ENCODE measurements at regions not wholly inside any gene's neighbourhood (a gene's known extent, or its start where the extent isn't known, plus 50 kb on each side); places are given as distances from the start of the nearest gene placed in this dataset.

DNA sequence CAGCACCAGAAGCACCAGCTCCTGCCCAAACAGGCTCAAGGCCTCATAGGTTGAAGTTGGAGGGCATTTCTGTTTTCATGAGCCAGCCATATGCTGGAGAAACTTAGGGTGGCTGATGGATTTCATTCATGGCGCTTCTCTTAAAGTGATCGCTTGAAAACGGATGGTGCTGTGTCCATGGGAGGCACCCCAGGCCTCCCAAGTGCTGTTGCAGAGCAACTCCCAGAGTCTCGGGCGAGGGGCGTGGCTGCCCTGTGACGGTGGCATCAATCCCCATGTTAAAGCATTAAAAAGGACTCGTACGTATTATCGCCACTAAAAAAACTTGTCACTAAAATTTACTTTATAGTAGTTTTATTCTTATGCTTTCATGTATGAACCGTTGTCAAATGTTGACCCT, 128.3 kb downstream of the MRPL36 start:
- Mint-ChIP-seq H3K4me1 (peaks cover 5% of the 10 kb centered on the region), H3K27ac (no peak overlapping the region), H3K4me3 (no peak overlapping the region), H3K9me3 (peaks cover 0 to 4% (median 0%) of the 10 kb centered on the region in 7 donors), H3K27me3 (ENCODE audit: low read depth in 3 of 3) (peaks cover 50 to 73% (median 53%) of the 10 kb centered on the region in 3 donors), H3K36me3 (no peaks in the 10 kb centered on the region)
- TF ChIP-seq, protein P1, sequence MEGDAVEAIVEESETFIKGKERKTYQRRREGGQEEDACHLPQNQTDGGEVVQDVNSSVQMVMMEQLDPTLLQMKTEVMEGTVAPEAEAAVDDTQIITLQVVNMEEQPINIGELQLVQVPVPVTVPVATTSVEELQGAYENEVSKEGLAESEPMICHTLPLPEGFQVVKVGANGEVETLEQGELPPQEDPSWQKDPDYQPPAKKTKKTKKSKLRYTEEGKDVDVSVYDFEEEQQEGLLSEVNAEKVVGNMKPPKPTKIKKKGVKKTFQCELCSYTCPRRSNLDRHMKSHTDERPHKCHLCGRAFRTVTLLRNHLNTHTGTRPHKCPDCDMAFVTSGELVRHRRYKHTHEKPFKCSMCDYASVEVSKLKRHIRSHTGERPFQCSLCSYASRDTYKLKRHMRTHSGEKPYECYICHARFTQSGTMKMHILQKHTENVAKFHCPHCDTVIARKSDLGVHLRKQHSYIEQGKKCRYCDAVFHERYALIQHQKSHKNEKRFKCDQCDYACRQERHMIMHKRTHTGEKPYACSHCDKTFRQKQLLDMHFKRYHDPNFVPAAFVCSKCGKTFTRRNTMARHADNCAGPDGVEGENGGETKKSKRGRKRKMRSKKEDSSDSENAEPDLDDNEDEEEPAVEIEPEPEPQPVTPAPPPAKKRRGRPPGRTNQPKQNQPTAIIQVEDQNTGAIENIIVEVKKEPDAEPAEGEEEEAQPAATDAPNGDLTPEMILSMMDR (IDR thresholded peaks at IDR 0.05) = no peak
- Histone ChIP-seq H3K79me2 (ENCODE audit: insufficient read depth, low read length) (no peaks in the 10 kb centered on the region), H3K9me3 (replicated peaks in 1 of 2; ENCODE audit: control insufficient read depth in 1 of 2, insufficient read depth in 1 of 2, low read length in 2 of 2) (no peaks in the 10 kb centered on the region), H3K27ac (ENCODE audit: low read depth in 1 of 2, low read length in 2 of 2) (no peak overlapping the region), H3K9ac (ENCODE audit: insufficient read depth, low read length, poor library complexity, severe bottlenecking) (no peak overlapping the region), H3K36me3 (replicated peaks in 1 of 2; ENCODE audit: control insufficient read depth in 1 of 2, insufficient read depth in 2 of 2, low read length in 2 of 2) (no peaks in the 10 kb centered on the region), H3K4me3 (replicated peaks in 1 of 3; ENCODE audit: low read depth in 2 of 3, low read length in 3 of 3) (no peak overlapping the region), H3K4me1 (ENCODE audit: control insufficient read depth in 1 of 2, insufficient read depth in 2 of 2, low read length in 2 of 2) (no peaks in the 10 kb centered on the region), H2AFZ (ENCODE audit: insufficient read depth, low read depth, low read length, poor library complexity, severe bottlenecking) (no peak overlapping the region), H3K27me3 (ENCODE audit: control insufficient read depth in 2 of 2, insufficient read depth in 2 of 2, low read length in 2 of 2) (peaks cover 9 to 49% of the 10 kb centered on the region in 2 donors), H3K4me2 (replicated peaks; ENCODE audit: extremely low read depth, low read length, poor library complexity, severe bottlenecking) (no peak overlapping the region), H4K20me1 (ENCODE audit: insufficient read depth, low read length) (no peaks in the 10 kb centered on the region)
- no peak for DNase-seq
- WGBS (ENCODE audit: insufficient coverage) = 96% methylated on average over 3 of the region's 11 CpGs
- intact Hi-C loops (cut with micrococcal nuclease) = no loop called here

DNA sequence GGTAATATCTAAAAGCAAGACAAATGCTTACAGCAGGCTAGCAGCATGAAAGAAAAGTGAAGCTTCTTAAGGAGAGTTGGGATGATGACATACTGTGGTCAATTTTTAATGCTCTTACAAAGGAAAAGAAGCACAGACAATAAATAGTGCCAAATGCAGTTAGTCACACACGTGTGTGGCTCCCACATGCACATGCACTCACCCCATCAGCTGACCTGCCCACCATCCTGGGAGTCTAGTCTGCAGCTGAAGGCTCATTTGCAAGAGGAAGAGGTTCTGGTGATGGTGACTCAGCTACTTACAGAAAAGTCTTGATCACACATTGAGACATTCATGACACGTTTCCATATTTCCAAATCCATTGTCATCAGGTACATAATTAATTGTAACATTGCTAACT, 129.3 kb downstream of the MRPL36 start:
- Histone ChIP-seq H3K36me3 (replicated peaks in 1 of 2; ENCODE audit: control insufficient read depth in 1 of 2, insufficient read depth in 2 of 2, low read length in 2 of 2) (no peaks in the 10 kb centered on the region), H3K4me1 (ENCODE audit: control insufficient read depth in 1 of 2, insufficient read depth in 2 of 2, low read length in 2 of 2) (no peaks in the 10 kb centered on the region), H3K4me2 (replicated peaks; ENCODE audit: extremely low read depth, low read length, poor library complexity, severe bottlenecking) (no peak overlapping the region), H3K9ac (ENCODE audit: insufficient read depth, low read length, poor library complexity, severe bottlenecking) (no peak overlapping the region), H4K20me1 (ENCODE audit: insufficient read depth, low read length) (no peaks in the 10 kb centered on the region), H3K9me3 (replicated peaks in 1 of 2; ENCODE audit: control insufficient read depth in 1 of 2, insufficient read depth in 1 of 2, low read length in 2 of 2) (no peaks in the 10 kb centered on the region), H3K4me3 (replicated peaks in 1 of 3; ENCODE audit: low read depth in 2 of 3, low read length in 3 of 3) (no peak overlapping the region), H2AFZ (ENCODE audit: insufficient read depth, low read depth, low read length, poor library complexity, severe bottlenecking) (no peak overlapping the region), H3K27me3 (ENCODE audit: control insufficient read depth in 2 of 2, insufficient read depth in 2 of 2, low read length in 2 of 2) (peaks cover 11 to 54% of the 10 kb centered on the region in 2 donors), H3K79me2 (ENCODE audit: insufficient read depth, low read length) (no peaks in the 10 kb centered on the region), H3K27ac (ENCODE audit: low read depth in 1 of 2, low read length in 2 of 2) (no peak overlapping the region)
- DNase-seq = peak in 2 of 3 donors; percentile 1 to 23
- no peak overlapping the region for H3K27ac Mint-ChIP-seq
- H3K4me1 Mint-ChIP-seq = peaks cover 5% of the 10 kb centered on the region
- H3K4me3 Mint-ChIP-seq = no peak overlapping the region
- H3K9me3 Mint-ChIP-seq = peaks cover 0 to 6% (median 0%) of the 10 kb centered on the region in 7 donors
- H3K36me3 Mint-ChIP-seq = no peaks in the 10 kb centered on the region
- no CpG with 5 or more reads among the region's 2 CpGs for WGBS (ENCODE audit: insufficient coverage)
- intact Hi-C loops (cut with micrococcal nuclease) = no loop called here
- TF ChIP-seq, protein P1 (IDR thresholded peaks at IDR 0.05) = no peak
- peaks cover 54 to 79% (median 63%) of the 10 kb centered on the region in 3 donors for H3K27me3 Mint-ChIP-seq (ENCODE audit: low read depth in 3 of 3)

Data from CD14-positive monocyte (primary cell).